ENCODE measurements at regions not wholly inside any gene's neighbourhood (a gene's known extent, or its start where the extent isn't known, plus 50 kb on each side); places are given as distances from the start of the nearest gene placed in this dataset.

- intact Hi-C loops (cut with micrococcal nuclease) = no loop called here
- TF ChIP-seq POLR2A (IDR thresholded peaks at IDR 0.05; ENCODE audit: low read depth, low read length) = no peak
- no peak for TF ChIP-seq CEBPB (IDR thresholded peaks at IDR 0.05; ENCODE audit: low read depth, low read length)
- no peak for TF ChIP-seq NFE2L2 (IDR thresholded peaks at IDR 0.05; ENCODE audit: low read depth, low read length)
- no peak for TF ChIP-seq ELK1 (IDR thresholded peaks at IDR 0.05; ENCODE audit: borderline replicate concordance, low read depth, low read length)
- no peak for TF ChIP-seq BHLHE40 (IDR thresholded peaks at IDR 0.05; ENCODE audit: low read depth, low read length)
- TF ChIP-seq CHD1 (IDR thresholded peaks at IDR 0.05; ENCODE audit: low read depth, low read length) = no peak
- TF ChIP-seq MAFK (IDR thresholded peaks at IDR 0.05; ENCODE audit: low read depth, low read length) = no peak
- no peak for TF ChIP-seq RAD21 (IDR thresholded peaks at IDR 0.05; ENCODE audit: low read length)
- POLR2A ChIA-PET (ENCODE audit: unreplicated experiment) = no interaction called here
Measured at GRCh38 chr20:22931653-22932608, 103.2 kb upstream of the SSTR4 start.

More at GRCh38 chr20:22931653-22932608, 103.2 kb upstream of the SSTR4 start:
- no peak overlapping the region for H2AFZ ChIP-seq (replicated peaks; ENCODE audit: low read length, poor library complexity)
- no CpG with 5 or more reads among the region's 7 CpGs for WGBS, 2 experiments (ENCODE audit: extremely low coverage in 2 of 2, insufficient read length in 1 of 2)
- H3K27me3 ChIP-seq (ENCODE audit: control insufficient read depth, insufficient read depth, low read length) = peaks cover 5% of the 10 kb centered on the region
- no peak for DNase-seq
- no peak overlapping the region for H3K56ac ChIP-seq (ENCODE audit: extremely low read depth, insufficient read depth, low read length)
- H3K18ac ChIP-seq (ENCODE audit: low read depth, low read length) = no peak overlapping the region
- no peaks in the 10 kb centered on the region for H3K36me3 ChIP-seq (ENCODE audit: control insufficient read depth, insufficient read depth, low read length)
- no peak overlapping the region for H2BK20ac ChIP-seq (ENCODE audit: low read depth, low read length)
- no peak overlapping the region for H2BK120ac ChIP-seq (ENCODE audit: low read depth, low read length)
- H3K4me1 ChIP-seq (ENCODE audit: control insufficient read depth, insufficient read depth, low read length) = no peaks in the 10 kb centered on the region
- no peak overlapping the region for H3K27ac ChIP-seq (ENCODE audit: insufficient read depth, low read length)
- dilution Hi-C loops (cut with HindIII; ENCODE audit: low sequenced_read_pairs, unreplicated experiment) (no loop called here), in situ Hi-C loops (cut with MboI; ENCODE audit: low sequenced_read_pairs) (no loop called here)
- H3K23ac ChIP-seq (ENCODE audit: low read depth, low read length) = no peak overlapping the region
- H3K4ac ChIP-seq (ENCODE audit: low read depth, low read length) = no peak overlapping the region
- no peak overlapping the region for H3K14ac ChIP-seq (replicated peaks; ENCODE audit: low read depth, low read length)
- no peak overlapping the region for H4K91ac ChIP-seq (ENCODE audit: insufficient read depth, low read depth, low read length)
- no peak for ATAC-seq (ENCODE audit: low read depth)
- BruUV-seq (replicated peaks) = no TSS peak
- H2AK5ac ChIP-seq (ENCODE audit: low read depth, low read length) = no peak overlapping the region
- H2BK5ac ChIP-seq (ENCODE audit: low read depth, low read length, poor library complexity, severe bottlenecking) = no peak overlapping the region
- no peak overlapping the region for H2AK9ac ChIP-seq (replicated peaks; ENCODE audit: low read depth, low read length, poor library complexity)
- no peaks in the 10 kb centered on the region for H3K9me3 ChIP-seq (ENCODE audit: control insufficient read depth, insufficient read depth, low read length)
- H3K4me3 ChIP-seq (ENCODE audit: insufficient read depth, low read depth, low read length) = no peak overlapping the region
- H3K9ac ChIP-seq (ENCODE audit: low read depth, low read length) = no peak overlapping the region
- no peaks in the 10 kb centered on the region for H4K20me1 ChIP-seq (ENCODE audit: insufficient read depth, low read length)
- no peak overlapping the region for H3K4me2 ChIP-seq (ENCODE audit: low read depth, low read length)
- no peak overlapping the region for H4K5ac ChIP-seq (ENCODE audit: low read depth, low read length)
- no peaks in the 10 kb centered on the region for H3K9me1 ChIP-seq (ENCODE audit: insufficient read depth, low read length)
- CTCF ChIA-PET = no interaction called here
- H2BK15ac ChIP-seq (ENCODE audit: low read depth, low read length) = no peak overlapping the region
- H3K79me1 ChIP-seq (ENCODE audit: low read depth in 1 of 2, low read length in 2 of 2) = no peaks in the 10 kb centered on the region
- H4K8ac ChIP-seq (ENCODE audit: low read depth in 2 of 2, low read length in 2 of 2) = no peak overlapping the region
